Skeletal muscle cell (primary cell): ENCODE measurements at regions not wholly inside any gene's neighbourhood (a gene's known extent, or its start where the extent isn't known, plus 50 kb on each side); places are given as distances from the start of the nearest gene placed in this dataset.

Experiments used
- DNase-seq: peaks from one replicate; pipeline ENCODE4 v3.0.0-alpha.2; 2010; ENCODE audit warnings: low read depth
- H3K4me3 ChIP-seq: 2 replicates; pipeline ENCODE4 v1.5.1; 2011; ENCODE audit warnings: low read depth, mild to moderate bottlenecking, control low read depth, low read length, moderate library complexity

DNA sequence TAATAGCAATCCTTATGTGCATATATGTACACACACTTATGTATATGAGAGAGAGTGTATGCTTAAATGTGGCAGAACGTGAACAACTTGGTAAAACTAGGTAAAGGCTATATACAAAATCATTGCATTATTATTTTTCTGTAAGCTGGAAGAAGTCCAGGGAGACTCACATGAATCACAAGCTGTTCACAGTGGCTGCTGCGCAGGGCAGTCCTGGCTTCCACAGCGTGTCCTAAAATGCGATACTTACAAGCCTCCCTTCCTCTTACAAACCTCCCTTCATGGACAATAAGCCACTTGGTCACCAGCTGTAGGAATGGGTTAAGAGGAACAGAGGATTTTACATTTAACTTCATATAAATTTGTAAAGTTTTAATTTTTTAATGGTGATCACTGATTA lies 114.9 kb upstream of the AGAP1 start:
- no peak overlapping the region for H3K4me3 ChIP-seq
- DNase-seq, result no peak

DNA sequence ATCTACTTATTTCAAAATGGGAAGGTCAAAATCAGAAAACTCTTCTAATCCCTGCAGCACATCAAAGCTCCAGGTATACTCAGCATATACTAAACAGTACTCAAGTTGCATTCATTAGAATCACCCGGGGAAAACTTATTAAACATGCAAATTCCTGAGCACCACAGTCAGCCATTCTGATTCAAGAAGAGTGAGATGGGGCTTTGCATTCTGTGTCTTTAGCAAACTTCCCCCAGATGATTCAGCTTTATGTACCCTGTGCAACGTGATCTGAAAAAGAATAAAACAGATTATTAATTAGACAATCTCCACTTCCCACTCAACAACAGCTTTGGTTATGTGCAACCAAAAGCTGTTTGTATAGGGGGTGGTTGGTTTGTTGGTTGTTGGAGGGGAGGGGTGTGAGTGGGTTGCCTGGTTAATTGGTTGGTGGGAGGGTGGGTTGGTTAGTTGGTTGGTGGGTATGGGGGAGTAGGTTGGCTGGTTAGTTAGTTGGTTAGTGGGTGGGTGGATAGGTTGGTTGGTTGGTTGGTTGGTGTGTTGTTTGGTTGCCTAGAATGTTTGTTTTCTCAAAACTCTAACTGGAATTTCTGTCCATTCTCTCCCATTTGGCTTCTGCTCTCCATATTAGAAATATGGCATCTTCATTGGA lies 112.5 kb upstream of the AGAP1 start:
- no peak for DNase-seq
- H3K4me3 ChIP-seq, result no peak overlapping the region

DNA sequence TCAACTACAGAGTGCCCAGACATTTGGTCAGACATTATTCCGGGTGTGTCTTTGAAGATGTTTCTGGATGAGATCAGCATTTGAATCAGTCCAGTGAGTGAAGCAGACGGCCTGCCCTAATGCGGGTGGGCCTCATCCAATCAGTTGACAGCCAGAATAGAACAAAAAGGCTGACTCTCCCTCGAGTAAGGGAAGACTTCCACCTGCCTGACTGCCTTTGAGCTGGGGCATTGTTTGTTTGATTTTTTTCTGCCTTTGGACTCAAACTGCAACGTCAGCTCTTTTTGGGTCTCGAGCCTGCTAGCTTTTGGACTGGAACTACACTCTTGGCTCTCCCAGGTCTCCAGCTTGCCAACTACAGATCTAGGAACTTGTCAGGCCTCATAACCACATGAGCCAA lies 111.7 kb upstream of the AGAP1 start:
- no peak overlapping the region for H3K4me3 ChIP-seq
- DNase-seq, result no peak

DNA sequence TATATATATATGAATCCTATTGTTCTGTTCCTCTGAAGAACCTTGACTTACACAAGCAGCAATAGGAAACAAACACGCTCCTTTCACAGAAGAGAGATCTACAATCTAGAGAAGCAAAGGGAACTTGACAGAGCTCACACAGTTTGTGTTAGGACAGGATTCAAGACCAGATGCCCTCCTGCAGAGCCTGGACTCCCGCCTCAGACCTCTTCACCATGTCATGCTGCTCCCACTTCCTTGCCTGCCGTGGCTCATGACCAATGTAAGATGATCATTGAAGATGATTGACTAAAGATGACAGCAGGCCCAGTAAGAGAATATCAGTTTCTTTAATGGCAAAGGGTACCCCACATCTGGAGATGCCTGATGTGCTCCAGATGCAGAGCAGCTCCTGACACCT lies 111.2 kb upstream of the AGAP1 start:
- H3K4me3 ChIP-seq, result no peak overlapping the region
- DNase-seq, result no peak

DNA sequence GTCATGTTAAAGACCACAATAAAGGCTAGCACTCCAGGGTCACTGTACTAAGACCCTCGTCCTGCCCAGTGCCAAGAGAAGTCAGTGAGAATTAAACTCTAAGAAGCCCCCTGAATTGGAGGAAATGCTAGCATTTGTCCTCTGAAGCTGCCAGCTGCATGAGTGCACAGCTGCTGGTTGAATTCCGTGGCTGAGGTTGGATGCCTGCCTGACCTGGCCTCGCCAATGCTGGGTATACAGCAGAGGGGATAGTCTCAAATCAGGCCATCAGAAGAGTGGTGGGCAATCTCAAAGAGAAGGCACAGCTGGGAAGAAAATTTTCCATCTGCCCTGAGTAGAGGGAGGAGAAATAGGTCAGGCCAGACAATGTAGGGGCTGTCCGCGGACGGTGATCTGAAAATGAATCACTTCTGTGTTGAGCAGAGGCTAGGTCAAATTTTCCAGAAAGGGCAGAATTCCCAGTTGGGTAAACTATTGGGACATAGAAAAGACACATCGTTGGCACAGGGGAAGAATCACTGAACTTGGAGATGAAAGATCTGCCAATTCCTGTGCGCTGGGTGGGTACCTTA lies 110.5 kb upstream of the AGAP1 start:
- no peak overlapping the region for H3K4me3 ChIP-seq
- no peak for DNase-seq

DNA sequence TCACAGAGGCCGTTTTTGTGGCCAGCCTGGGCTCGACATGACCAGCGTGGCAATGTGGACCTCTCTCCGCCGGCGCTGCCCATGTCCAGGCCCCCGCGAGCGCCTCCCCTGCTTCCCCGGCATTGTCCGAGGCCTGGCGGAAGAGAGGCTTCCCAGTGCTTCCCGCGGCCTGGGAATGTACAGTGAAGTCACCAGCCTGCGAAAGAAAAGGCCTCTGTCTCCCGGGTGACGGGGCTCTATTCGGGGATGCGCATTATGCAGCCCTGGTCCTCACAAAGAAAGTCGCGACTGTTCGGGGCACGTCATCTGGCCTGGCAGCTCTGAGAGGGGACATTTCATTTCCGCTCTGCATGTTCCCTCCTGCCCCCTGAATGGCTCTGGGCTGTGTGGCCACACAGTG lies 109.2 kb upstream of the AGAP1 start:
- H3K4me3 ChIP-seq, result no peak overlapping the region
- no peak for DNase-seq

DNA sequence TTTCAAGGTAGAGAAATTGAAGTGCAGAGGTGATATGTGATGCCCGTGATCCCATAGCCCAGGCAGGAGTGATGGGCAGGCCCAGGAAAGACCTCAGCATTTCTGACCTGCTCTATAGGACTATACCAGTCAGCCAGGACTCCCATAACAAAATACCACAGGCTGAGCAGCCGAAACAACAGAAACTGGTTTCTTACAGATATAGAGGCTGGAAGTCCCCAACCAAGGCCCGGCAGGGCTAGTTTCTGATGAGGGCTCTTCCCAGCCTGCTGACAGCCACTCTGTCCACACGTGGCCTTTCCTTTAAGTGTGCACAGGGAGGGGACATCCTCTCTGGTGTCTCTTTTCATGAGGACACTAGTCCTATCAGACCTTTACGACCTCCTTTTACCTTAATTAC lies 104.2 kb upstream of the AGAP1 start:
- no peak for DNase-seq
- no peak overlapping the region for H3K4me3 ChIP-seq

DNA sequence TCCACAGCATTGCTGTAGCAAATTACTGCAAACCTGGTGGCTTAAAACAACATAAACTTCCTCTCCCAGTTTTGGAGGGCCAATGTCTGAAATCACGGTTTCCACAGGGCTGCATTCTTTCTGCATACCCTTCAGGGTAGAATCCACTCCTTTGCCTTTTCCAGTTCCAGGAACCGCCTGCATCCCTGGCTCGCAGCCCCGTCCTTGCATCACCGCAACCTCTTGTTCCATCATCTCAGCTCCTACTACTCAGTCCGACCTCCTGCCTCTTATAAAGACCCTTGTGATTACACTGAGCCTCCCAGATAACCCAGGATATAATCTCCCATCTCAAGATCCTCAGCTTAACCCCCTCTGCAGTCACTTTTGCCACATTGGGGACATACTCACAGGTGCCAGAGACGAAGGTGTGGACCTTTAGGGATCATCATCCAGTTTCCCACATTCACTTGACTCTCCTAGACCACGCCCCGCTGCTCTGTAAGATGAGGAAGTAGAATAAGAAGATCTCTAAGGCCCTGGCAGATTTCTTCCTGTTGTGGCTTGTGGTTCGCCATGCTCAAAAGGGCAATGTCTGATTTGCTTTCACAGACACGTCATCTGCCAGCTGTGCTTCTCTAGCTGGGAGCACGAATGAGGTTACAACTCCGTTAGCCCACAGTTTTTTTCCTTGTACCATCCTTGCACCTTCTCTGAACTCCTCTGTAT lies 103.6 kb upstream of the AGAP1 start:
- H3K4me3 ChIP-seq, result no peak overlapping the region
- no peak for DNase-seq

DNA sequence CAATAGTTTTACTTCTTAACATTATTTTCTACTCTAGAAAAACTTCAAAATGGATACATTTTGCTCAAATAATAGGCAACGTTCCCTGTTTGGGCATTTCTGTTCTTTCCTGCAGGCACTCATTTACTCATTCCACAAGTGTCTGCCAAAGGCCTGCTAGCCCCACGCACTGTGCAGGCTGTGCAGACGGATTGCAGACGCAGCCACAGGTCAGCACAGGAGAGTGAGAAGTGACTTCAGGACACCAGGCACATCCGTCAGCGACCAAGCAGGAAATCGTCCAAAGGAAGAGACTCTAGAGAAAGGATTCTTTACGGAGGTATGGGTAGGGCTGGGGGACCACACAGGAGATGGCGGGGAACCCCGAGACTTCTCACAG lies 103.0 kb upstream of the AGAP1 start:
- DNase-seq, result no peak
- no peak overlapping the region for H3K4me3 ChIP-seq

DNA sequence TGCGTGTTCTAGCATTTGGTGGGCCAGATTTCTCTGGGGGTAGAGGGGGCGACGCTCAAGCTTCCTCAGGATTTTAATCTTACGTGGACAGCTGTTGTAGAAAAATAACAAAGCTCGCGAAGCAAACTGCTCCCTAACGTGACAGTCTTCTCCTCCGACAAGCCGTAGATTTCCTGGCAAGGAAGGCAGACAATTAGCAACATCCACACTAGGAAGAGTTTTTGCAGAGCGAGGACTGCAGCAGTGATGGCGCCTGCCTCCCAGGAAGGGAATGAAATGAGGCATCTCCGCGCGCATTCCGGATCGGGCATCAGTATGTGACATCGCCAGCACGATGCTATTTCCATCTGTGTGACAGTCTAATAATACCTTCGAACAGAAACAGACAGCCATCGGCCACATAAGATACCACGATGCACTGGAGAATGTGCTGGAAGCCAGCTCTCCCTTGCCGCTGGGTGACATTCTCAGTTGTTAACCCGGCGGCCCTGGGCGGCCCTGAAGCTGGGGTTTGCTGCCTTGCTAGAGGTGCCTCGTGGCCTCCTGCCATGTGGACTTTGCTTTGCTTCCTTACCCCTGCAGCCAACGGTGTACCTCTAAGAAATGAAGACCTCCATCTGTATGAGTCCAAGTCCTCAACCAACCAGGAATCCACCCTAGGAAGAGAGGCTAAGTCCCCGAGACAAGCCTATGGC lies 101.8 kb upstream of the AGAP1 start:
- H3K4me3 ChIP-seq, result no peak overlapping the region
- no peak for DNase-seq

DNA sequence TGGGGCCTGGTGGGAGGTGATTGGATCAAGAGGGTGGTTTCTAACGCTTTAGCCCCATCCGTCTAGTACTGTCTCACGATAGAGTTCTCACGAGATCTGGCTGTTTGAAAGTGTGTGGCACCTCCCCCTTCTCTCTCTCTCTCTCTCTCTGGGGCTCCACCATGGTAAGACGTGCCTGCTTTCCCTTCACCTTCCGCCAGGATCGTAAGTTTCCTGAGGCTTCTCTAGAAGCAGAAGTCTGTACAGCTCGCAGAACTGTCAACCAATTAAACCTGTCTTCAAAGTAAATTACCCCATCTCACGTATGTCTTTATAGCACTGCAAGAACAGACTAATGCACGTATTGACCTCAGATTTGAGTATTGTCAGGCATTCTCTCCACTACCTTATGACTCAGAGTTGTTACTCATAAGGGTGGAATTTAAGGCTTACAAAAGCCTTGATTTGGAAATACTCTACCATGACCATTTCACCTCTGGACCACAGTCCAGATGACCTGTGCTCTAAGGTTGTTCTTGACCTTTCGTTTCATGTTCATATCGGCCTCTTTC lies 99.5 kb upstream of the AGAP1 start:
- DNase-seq, result peak; percentile 44
- H3K4me3 ChIP-seq, result no peak overlapping the region

DNA sequence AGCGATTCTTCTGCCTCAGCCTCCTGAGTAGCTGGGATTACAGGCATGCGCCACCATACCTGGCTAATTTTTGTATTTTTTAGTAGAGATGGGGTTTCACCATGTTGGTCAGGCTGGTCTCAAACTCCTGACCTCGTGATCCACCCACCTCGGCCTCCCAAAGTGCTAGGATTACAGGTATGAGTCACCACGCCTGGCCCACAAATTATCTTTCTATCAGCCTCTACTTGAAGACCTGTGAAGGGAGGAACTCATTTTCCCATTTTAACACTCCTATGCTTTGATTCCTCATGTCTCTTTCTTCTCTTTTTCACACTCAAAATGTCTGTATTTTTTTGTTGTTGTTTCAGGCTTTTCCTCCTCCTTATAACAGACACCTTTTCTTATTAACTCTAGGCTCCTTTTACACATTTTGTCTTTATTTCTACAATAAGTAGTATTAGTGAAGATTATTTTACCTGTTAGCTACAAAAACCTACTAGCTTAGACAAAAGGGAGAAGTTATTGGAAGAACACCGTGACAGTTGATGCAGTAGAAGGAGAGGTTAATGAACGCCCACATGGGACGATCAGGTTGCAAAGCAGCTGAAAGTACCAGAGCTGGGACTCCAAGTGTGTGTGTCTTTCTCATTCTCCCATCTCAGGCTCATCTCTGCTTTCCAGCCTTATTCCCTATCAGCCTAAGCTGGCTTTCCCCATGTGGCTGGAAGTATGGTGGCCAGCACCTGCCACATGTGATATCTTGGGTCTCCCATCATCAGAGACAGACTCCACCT lies 97.6 kb upstream of the AGAP1 start:
- no peak for DNase-seq
- H3K4me3 ChIP-seq, result no peak overlapping the region

DNA sequence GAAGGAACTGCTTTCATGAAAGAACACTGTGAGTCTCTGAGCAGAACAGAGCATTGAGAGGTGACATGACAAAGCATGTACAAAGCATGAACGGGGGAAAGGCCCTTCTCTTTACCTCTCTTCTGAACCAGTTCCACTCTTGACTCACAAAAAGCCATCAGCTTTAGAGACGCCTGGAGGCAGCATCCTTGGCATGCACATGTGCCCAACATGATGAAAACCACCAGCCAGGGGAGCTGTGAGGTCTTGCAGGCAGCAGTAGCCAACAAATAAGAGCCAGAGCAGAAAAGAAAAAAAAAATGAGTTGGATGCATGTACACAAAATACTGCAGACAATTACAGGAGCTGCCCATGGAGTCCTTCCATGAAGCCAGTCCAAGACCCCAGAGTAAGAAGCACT lies 95.5 kb upstream of the AGAP1 start:
- no peak for DNase-seq
- H3K4me3 ChIP-seq, result no peak overlapping the region

DNA sequence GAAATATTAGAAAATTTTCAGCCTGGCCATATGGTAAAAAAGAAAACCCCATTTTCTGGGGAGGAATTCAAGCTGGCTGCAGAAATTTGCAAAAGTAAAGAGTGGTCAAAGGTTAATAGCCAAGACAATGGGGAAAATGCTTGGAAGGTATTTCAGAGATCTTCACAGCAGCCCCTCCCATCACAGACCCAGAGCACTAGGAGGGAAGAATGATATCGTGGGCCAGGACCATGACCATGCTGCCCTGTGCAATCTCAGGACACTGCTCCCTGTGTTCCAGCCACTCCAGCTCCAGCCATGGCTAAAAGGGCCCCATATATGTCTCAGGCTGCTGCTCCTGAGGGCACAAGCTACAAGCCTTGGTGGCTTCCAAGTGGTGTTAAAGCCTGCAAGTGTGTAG lies 93.9 kb upstream of the AGAP1 start:
- DNase-seq, result no peak
- no peak overlapping the region for H3K4me3 ChIP-seq

DNA sequence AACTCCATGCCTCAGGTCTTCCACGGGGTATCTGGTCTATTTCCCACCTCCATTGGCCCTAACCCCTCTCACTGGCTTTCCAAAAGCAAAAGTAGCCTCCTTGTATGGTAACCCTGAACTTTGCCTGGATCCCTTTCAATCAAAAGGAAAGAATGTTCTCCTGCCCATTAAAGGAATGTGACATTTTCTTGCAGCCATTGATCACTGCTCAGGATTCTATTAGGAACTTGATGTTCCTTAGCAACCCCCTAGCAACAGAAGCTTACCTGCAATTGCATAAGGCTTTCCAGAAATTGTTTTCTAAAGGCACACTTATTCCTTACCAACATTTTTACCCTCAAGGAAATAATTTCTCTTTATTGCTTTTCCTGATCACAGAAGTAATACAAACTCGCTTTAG lies 91.4 kb upstream of the AGAP1 start:
- no peak overlapping the region for H3K4me3 ChIP-seq
- DNase-seq, result no peak

DNA sequence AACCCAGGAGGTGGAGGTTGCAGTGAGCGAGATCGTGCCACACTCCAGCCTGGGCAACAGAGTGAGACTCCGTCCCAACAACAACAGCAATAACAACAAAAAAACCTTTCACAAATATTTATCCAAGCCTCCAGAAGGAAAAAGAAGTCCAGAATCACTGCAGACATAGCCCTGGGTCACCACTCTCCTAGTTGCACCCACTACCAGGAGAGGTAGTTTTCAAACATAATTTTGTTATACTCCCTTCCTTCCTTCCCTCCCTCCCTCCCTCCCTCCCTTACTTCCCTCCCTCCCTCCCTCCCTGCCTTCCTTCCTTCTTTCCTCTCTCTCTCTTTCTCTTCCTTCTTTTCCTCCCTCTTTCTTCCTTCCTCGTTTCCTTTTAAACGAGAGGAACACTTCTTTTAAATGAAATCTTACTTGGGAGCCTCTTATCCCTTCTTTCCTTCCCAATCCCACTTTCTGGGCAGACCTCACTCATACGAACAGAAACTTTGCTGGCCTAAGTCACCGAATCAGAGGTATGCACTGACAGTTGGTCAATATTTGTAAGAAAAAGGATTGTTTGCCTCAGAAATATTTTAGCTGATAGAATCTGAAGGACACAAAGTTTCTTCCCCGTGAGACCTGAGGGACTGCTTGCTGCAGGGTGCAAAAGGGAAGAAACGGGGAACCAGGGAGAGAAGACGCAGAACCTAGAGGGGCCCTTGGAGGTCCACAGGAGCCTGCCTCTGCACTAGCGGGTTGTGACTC lies 88.1 kb upstream of the AGAP1 start:
- no peak for DNase-seq

DNA sequence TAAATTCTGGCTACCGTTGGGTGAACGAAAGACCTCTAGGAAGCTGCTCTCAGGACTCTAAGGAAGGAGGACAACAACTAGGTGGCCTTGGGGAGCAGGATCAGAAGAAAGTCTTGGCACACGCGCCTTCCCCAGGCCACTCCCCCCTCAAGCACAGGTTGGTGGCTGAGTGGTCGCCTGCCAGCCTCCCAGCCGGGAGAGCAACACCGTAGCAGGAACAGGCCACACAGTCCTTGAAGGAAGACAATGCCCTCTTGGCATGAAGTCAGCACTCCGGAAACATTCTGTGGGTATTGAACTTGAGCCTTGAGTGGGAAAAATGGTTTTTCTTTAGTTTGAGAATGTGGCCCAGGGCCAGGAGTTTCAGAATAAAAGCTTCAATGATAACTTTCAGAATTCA lies 87.4 kb upstream of the AGAP1 start:
- DNase-seq, result no peak
- H3K4me3 ChIP-seq, result no peak overlapping the region

More for the DNA sequence above, 88.1 kb upstream of the AGAP1 start:
- H3K4me3 ChIP-seq, result no peak overlapping the region

DNA sequence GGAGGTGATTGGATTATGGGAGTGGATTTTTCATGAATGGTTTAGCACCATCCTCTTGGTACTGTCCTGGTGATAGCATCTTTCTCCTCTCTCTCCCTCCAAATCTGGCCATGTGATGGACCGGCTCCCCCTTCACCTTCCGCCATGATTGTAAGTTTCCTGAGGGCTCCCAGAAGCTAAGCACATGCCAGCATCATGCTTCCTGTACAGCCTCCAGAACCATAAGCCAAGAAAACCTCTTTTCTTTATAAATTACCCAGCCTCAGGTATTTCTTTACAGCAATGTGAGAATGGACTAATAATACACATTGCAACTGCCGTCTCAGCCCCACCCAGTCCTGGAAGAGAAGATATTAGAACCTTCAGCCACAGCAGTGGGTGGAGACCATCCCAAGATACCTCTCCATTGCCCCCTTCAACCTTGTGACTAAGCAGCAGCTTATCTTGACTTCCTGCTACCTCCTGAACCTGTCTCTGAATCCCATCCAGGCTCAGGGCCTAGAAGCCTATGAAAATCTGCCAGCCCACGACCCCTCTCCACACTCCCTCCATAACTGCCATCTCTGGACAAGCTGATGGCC lies 81.8 kb upstream of the AGAP1 start:
- no peak overlapping the region for H3K4me3 ChIP-seq
- no peak for DNase-seq

DNA sequence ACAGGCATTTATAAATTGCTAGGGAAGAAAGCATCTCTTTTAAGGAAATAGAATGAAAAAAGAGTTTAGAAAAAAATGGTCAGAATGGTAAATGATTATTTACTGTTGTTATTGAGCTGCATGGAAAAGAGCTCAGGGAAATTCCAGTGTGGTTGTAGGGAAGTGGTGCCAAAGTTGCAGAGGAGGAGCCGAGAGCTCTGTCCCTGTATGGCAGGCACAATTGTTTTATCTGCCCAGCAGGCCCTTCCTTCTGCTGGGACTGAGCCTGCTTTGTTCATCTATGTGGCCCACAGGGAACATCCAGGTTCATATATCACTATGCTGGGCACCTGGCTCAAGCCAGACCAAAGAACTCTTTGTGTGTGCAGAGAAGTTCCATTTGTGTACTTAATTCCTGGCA lies 80.8 kb upstream of the AGAP1 start:
- DNase-seq, result no peak
- H3K4me3 ChIP-seq, result no peak overlapping the region
